ENCODE measurements at regions not wholly inside any gene's neighbourhood (a gene's known extent, or its start where the extent isn't known, plus 50 kb on each side); places are given as distances from the start of the nearest gene placed in this dataset.

DNA sequence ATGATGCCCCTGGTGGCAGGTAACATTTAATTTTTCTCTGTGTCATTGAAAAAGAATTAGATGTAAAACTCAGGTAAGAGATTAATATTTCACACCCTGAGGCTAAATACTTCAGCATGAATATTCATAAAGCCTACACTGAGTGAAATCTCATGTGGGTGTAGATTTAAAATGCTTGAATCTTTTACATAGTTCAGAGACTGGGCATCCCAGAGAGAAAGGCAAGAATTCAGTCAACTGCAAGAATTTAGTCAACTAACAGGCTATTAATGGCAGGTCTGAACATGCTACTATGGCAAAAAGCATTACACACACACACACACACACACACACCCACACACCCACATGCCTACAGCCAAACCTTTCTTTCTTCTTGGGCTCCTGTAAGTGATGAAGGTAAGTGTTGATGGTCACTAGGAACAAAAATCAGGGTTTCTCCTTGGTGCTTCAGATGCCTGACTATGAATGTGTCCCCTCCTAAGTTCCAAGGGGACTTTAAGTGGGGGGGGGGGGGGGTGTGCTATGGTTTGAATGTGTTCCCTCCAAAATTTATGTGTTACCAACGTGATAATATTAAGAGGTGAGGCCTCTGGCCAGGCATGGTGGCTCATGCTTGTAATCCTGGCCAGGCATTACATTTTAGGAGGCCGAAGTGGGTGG lies 63.7 kb upstream of the PSMD7 start:
- H3K4me3 Mint-ChIP-seq: no peak overlapping the region
- H3K27ac Mint-ChIP-seq: no peak overlapping the region
- no peaks in the 10 kb centered on the region for H3K9me3 Mint-ChIP-seq

DNA sequence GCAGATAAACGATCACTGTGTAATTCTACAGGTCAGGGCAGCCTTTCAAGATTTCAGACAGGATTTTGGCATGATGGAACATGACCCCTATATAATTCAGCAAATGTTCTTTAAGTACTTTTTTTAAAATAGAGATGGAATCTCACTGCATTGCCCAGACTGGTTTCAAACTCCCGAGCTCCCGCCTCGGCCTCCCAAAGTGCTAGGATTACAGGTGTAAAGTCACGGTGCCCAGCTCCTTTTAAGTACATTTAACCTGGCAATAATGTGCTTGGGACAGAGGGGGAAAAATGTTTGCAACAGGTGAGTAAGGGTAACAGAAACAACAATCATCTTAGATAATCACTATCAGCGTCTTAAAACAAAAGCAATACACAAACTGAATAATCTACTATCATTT lies 66.5 kb upstream of the PSMD7 start:
- no peaks in the 10 kb centered on the region for H3K36me3 Mint-ChIP-seq
- no peaks in the 10 kb centered on the region for H3K4me1 Mint-ChIP-seq
- no peaks in the 10 kb centered on the region for H3K9me3 Mint-ChIP-seq
- no peak overlapping the region for H3K27ac Mint-ChIP-seq
- H3K4me3 Mint-ChIP-seq: no peak overlapping the region
- DNase-seq: no peak
- H3K27me3 Mint-ChIP-seq: peaks cover 4% of the 10 kb centered on the region

More for the DNA sequence above, 63.7 kb upstream of the PSMD7 start:
- no peak for DNase-seq
- Mint-ChIP-seq H3K27me3 (peaks cover 2% of the 10 kb centered on the region), H3K4me1 (no peaks in the 10 kb centered on the region), H3K36me3 (no peaks in the 10 kb centered on the region)

DNA sequence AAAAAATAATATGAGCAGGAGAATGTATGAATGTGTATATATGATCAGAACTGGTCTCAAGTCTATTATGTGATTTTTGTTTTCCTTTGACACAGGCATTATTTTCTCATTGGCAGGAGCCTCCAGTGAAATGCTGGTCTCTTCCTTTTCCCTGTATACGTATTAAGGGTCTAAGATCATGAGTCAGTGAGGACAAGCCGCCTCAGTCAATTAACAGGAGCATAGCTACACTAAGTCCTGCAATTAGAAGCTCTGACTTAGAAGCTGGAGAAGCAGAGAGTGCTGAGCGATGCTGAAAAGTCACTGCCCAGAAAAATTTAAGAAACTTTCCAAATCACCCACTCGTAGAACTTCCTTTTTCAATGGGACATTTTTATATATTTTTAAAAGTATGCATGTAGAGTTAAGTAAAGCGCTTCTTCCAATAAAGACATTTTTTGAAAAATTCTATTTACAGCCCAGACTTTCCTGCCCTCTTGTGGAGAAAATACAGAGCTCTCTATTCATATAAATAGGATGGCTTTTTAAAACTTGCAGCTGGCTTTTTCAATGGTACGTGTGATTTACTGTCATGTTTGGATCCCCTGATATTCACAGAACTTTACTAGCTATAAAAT lies 70.2 kb upstream of the PSMD7 start:
- H3K4me3 Mint-ChIP-seq: no peak overlapping the region
- no peak overlapping the region for H3K27ac Mint-ChIP-seq
- peaks cover 4% of the 10 kb centered on the region for H3K27me3 Mint-ChIP-seq
- DNase-seq: no peak
- H3K9me3 Mint-ChIP-seq: no peaks in the 10 kb centered on the region
- H3K4me1 Mint-ChIP-seq: no peaks in the 10 kb centered on the region
- no peaks in the 10 kb centered on the region for H3K36me3 Mint-ChIP-seq

DNA sequence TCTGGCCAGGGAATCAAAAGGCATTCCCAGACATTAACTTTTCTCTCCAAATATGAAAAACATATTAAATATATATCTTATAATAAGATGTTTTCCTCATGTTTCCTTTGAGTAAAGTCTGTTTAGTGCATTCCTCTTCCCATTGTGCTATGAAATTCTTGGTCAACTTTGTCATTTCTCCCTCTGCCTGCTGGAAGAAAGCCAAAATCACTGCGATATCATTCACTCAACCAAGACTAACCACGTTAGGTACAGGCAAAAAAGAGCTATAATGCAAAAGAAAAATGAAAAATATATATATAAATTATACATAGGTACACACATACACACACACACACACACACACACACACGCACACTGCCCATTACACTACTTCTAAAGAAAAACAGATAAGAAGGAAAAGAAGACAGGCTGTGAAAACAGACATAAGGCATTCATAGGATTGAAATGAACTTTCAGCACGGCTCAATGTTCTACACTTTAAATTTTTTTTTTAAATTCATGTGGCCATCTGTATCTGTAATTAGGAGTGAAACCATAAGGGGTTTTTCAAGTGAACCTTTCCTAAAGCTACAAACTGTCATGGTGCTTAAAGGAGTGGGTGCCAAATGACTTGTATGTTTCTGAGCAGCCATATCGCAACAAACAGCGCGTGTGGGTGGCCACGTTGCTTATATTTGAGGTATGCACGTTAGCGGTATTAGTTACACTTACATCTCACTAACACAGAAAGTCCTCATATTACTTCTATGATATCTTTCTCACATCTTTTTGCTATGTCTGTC lies 71.6 kb upstream of the PSMD7 start:
- H3K27ac Mint-ChIP-seq: no peak overlapping the region

DNA sequence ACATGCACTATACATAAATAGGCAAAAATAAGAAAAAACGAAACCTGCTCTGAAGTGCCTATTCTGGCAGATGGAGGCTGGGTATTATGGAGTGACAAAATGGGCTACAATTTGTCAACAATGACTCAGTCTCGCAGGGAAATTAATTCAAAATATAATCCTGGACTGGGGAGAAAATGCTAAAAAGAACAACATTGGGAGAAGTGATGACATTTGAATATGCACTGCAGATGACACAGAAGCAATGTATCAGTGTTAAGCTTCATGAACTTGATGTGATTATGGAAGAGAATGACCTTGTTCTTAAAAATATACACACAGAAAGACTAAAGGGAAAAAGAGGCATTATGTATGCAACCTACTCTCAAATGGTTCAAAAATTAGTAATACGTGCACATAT lies 74.8 kb upstream of the PSMD7 start:
- H3K4me1 Mint-ChIP-seq: no peaks in the 10 kb centered on the region
- H3K9me3 Mint-ChIP-seq: no peaks in the 10 kb centered on the region
- H3K27ac Mint-ChIP-seq: no peak overlapping the region
- H3K4me3 Mint-ChIP-seq: no peak overlapping the region
- H3K36me3 Mint-ChIP-seq: no peaks in the 10 kb centered on the region
- no peak for DNase-seq
- peaks cover 4% of the 10 kb centered on the region for H3K27me3 Mint-ChIP-seq

More for the DNA sequence above, 71.6 kb upstream of the PSMD7 start:
- no peaks in the 10 kb centered on the region for H3K36me3 Mint-ChIP-seq
- H3K4me3 Mint-ChIP-seq: no peak overlapping the region
- no peak for DNase-seq
- no peaks in the 10 kb centered on the region for H3K9me3 Mint-ChIP-seq
- H3K27me3 Mint-ChIP-seq: peaks cover 4% of the 10 kb centered on the region
- H3K4me1 Mint-ChIP-seq: no peaks in the 10 kb centered on the region

DNA sequence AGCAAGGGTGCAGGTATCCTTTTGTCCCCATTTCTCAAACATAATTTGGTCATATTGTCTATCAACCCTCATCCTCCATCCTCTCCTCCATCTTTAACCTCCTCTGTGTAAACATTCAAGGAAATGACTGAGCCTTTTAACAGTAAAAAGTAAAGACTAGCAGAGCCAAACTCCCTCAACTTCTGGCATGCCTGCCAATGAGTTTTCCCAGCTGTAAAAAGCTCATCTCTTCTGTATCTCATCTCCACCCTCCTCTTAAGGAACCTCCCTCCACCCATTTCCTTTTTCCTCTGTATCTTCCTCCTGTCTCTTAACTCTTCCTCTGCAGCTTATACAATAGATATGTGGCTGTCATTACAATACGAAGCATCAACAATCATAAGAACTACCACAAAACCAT lies 76.9 kb upstream of the PSMD7 start:
- no peak for DNase-seq
- Mint-ChIP-seq H3K9me3 (no peaks in the 10 kb centered on the region), H3K36me3 (no peaks in the 10 kb centered on the region), H3K27me3 (no peaks in the 10 kb centered on the region), H3K27ac (no peak overlapping the region), H3K4me1 (no peaks in the 10 kb centered on the region), H3K4me3 (no peak overlapping the region)

DNA sequence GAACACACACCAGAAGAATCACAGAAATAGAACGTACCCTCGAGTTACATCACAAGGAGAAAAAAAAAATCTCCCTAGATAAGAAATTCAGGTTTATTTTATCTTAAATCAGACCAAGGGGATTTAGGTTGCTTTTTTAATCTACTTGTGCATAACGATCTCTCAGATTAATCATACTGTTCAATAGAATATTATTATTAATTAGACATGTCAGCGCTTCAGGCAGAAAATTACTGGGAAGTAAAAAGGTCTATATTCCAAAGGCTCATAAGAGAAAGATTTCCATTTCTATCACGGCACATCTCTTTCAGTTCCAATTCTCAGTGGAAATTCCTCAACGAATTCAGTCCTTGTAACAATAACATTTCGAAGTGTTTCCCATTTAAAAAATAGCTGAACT lies 77.7 kb upstream of the PSMD7 start:
- Mint-ChIP-seq H3K27me3 (no peaks in the 10 kb centered on the region), H3K9me3 (no peaks in the 10 kb centered on the region), H3K4me1 (no peaks in the 10 kb centered on the region), H3K27ac (no peak overlapping the region), H3K4me3 (no peak overlapping the region), H3K36me3 (no peaks in the 10 kb centered on the region)
- DNase-seq: no peak

DNA sequence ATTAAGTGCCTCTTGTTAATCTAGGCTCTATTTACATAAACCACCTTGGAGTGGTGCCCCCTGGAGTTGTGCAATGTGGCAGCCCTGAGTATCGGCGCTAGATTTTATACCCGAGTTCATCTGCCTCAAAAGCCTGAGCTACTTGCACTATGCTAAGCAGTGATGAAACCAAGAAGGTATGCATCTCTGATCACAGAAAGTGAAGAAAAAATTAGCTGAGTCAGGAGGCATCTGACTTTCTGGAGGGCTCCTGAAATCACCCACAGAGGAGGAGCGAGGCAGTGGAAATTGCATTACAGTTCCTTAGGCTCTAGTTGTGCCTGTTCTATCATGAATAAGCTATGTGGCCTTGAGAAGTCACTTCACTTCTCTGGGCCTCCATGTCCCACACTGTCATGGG lies 80.3 kb upstream of the PSMD7 start:
- no peak overlapping the region for H3K27ac Mint-ChIP-seq
- DNase-seq: no peak
- H3K9me3 Mint-ChIP-seq: no peaks in the 10 kb centered on the region
- no peaks in the 10 kb centered on the region for H3K36me3 Mint-ChIP-seq
- no peaks in the 10 kb centered on the region for H3K27me3 Mint-ChIP-seq
- no peak overlapping the region for H3K4me3 Mint-ChIP-seq
- no peaks in the 10 kb centered on the region for H3K4me1 Mint-ChIP-seq

DNA sequence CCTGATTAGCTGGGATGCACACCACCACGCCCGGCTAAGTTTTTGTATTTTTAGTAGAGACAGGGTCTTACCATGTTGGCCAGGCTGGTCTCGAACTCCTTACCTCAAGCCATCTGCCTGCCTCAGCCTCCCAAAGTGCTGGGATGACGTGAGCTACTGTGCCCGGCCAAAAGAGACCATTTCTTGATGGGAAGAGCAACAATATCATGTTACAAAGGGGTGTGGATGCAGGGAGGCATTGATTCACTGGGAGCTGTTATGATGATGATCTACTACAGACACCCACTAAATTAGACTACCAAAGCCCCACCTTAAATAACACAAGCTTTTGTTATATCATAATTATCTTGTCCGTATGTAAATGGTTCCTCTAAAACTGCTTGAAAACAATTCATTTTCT lies 81.4 kb upstream of the PSMD7 start:
- Mint-ChIP-seq H3K27me3 (no peaks in the 10 kb centered on the region), H3K9me3 (no peaks in the 10 kb centered on the region), H3K4me1 (no peaks in the 10 kb centered on the region), H3K4me3 (no peak overlapping the region), H3K27ac (no peak overlapping the region), H3K36me3 (no peaks in the 10 kb centered on the region)
- DNase-seq: no peak

DNA sequence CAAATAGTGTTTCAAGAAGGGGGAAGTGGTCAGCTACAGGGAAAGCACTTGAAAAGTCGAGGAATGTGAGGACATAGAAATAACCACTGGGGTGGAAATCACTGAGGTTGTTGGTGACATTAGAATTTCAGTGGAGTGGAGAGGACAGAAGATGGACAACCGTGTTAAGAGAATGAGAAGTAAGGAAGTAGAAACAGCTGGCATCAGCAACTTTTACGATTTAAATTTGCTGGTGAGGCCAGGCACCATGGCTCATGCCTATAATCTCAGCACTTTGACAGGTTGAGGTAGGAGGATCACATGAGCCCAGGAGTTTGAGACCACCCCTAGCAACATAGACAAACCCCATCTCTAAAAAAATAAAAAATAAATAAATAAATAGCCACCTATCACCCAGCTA lies 83.2 kb upstream of the PSMD7 start:
- DNase-seq: no peak
- H3K4me3 Mint-ChIP-seq: no peak overlapping the region
- H3K27ac Mint-ChIP-seq: no peak overlapping the region
- H3K27me3 Mint-ChIP-seq: no peaks in the 10 kb centered on the region
- no peaks in the 10 kb centered on the region for H3K4me1 Mint-ChIP-seq
- no peaks in the 10 kb centered on the region for H3K9me3 Mint-ChIP-seq
- no peaks in the 10 kb centered on the region for H3K36me3 Mint-ChIP-seq

DNA sequence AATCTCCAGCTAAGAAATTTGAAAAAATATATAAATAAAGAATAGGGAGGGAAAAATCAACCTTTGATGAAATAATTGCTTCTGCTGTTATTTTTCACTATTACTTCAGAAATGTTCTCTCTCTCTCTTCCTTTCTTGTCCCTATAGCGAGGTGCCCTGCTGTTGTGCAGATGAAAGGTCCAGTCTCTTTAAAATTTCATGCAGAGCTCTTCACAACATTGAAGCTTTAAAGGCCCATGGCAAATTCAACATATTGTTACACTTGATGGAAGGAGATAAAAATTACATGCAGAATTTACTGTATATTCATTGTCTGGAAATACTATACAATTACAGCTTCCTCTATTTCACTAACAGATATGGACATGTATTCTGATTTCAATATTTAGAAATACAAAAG lies 86.4 kb upstream of the PSMD7 start:
- no peak for DNase-seq
- Mint-ChIP-seq H3K9me3 (no peaks in the 10 kb centered on the region), H3K36me3 (no peaks in the 10 kb centered on the region), H3K27ac (no peak overlapping the region), H3K27me3 (no peaks in the 10 kb centered on the region), H3K4me3 (no peak overlapping the region), H3K4me1 (no peaks in the 10 kb centered on the region)

DNA sequence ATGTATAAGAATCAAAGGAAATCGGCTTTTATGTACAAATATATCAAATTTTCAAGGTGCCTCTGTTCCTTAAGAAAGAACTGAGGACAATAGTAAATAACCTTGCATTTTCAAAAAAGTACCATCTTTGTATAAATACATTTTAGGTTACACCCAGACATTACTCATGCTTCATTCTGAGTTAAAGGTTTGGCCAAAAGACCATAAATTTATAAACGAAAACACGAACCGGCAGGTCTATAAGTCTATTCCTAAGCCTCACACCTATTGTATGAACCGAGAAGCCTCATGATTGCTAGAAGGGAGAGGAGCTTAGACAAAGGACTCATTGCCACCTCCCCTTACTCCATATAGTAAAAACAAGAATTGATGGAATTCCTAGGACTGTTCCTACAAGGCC lies 94.6 kb upstream of the PSMD7 start:
- H3K4me3 Mint-ChIP-seq: no peak overlapping the region
- no peaks in the 10 kb centered on the region for H3K4me1 Mint-ChIP-seq
- H3K27ac Mint-ChIP-seq: no peak overlapping the region
- H3K27me3 Mint-ChIP-seq: no peaks in the 10 kb centered on the region
- no peak for DNase-seq
- no peaks in the 10 kb centered on the region for H3K9me3 Mint-ChIP-seq
- no peaks in the 10 kb centered on the region for H3K36me3 Mint-ChIP-seq

DNA sequence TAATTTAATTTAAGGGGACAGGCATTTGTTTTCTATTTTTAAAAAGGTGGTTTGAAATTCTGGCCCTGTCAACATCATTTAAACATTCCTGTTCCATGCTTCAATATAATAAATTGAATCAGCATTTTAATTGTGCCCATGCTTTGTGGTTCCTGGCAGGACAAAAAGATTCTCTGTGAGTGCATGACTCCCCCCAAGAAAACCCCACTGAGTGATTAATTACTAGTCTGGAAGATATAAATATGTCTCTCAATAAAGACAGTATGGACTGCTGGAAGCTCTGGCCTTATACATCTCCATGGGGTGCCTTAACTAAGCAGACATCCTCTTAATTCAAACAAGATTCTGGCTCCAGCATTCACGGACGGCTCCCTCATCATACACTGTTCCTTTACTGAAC lies 95.0 kb upstream of the PSMD7 start:
- no peaks in the 10 kb centered on the region for H3K4me1 Mint-ChIP-seq
- no peak overlapping the region for H3K27ac Mint-ChIP-seq
- DNase-seq: no peak
- H3K4me3 Mint-ChIP-seq: no peak overlapping the region
- no peaks in the 10 kb centered on the region for H3K36me3 Mint-ChIP-seq
- H3K27me3 Mint-ChIP-seq: no peaks in the 10 kb centered on the region
- H3K9me3 Mint-ChIP-seq: no peaks in the 10 kb centered on the region

DNA sequence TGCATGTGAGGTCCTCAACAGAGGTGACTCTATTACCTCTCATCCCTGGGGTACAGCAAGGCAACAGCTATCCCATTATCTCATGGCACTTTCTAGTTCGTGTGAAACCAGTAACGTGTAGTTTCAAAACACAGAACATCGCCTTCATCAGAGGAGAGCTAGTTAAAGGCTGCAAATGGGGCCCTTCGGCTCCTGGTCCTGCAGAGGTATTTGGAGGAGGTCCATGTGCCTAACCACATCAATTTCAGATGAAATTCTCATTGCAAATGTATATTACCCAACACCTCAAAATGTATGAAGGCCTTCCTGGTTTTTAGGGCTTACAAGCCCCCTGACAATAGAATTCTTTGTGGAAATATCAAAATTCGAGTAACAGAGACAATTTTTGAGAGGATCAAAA lies 95.7 kb upstream of the PSMD7 start:
- no peaks in the 10 kb centered on the region for H3K36me3 Mint-ChIP-seq
- no peak overlapping the region for H3K27ac Mint-ChIP-seq
- no peak overlapping the region for H3K4me3 Mint-ChIP-seq
- H3K4me1 Mint-ChIP-seq: no peaks in the 10 kb centered on the region
- no peaks in the 10 kb centered on the region for H3K27me3 Mint-ChIP-seq
- DNase-seq: no peak
- H3K9me3 Mint-ChIP-seq: no peaks in the 10 kb centered on the region

DNA sequence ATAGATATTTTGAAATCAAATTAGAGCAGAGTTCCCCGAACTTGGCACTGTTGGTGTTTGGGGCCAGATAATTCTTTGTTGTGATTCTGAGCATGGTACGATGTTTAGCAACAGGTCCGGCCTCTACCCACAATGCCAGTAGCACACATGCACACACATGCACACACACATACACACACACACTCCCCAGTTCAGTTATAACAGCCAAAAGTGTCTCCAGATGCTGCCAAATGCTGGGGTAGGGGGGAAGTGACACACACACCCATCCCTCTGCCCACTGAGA lies 96.8 kb upstream of the PSMD7 start:
- Mint-ChIP-seq H3K27me3 (no peaks in the 10 kb centered on the region), H3K4me3 (no peak overlapping the region), H3K27ac (no peak overlapping the region), H3K36me3 (no peaks in the 10 kb centered on the region), H3K9me3 (no peaks in the 10 kb centered on the region), H3K4me1 (no peaks in the 10 kb centered on the region)
- DNase-seq: no peak

Measured in activated naive CD8-positive, alpha-beta T cell treated with anti-CD3 and anti-CD28 coated beads for 36 hours (primary cell).